ENCODE measurements at regions not wholly inside any gene's neighbourhood (a gene's known extent, or its start where the extent isn't known, plus 50 kb on each side); places are given as distances from the start of the nearest gene placed in this dataset.
"Not testable (repeated sequence)": the region's sequence is repeated elsewhere in the genome, so short reads cannot be mapped to it uniquely, and the experiment has no call there.

DNA sequence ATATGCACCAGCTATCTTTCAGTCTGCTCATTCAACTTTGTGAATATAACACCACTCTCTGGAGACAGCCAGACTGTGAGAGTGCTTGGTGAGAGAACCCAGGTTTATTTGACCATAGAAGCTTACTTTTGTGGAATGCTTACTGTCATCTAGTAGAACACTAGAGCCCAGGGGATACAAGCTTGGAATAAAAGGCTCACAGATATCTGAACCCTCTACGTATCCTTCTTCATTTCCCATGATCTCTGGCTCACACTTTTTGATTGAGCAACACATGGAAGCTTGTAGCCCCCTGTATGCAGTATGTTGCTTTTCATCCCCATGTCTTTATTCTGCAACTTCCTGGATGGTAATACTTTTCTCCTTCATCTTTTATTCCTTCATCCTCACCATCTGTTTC lies 835.3 kb upstream of the CITED2 start:
- no peak for DNase-seq (ENCODE audit: low read depth, low spot score)

DNA sequence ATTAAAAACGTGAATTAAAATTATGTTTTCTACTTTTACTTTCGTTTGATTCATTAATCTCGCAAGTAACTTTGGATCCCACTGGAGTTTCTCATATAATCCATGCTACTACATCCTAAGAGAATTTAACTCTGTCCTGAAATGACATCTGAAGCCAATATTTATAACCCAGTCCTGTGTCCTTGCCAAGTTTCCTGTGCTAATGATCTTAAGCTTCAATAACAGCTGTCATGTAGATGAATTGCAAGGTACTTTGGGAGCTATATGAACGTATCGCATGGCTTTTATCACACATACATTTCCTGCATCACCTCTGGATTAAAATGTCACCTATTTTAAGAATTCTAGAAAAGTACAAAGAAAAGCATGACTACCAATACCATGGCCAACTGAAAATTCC lies 833.8 kb upstream of the CITED2 start:
- no peak for DNase-seq (ENCODE audit: low read depth, low spot score)

DNA sequence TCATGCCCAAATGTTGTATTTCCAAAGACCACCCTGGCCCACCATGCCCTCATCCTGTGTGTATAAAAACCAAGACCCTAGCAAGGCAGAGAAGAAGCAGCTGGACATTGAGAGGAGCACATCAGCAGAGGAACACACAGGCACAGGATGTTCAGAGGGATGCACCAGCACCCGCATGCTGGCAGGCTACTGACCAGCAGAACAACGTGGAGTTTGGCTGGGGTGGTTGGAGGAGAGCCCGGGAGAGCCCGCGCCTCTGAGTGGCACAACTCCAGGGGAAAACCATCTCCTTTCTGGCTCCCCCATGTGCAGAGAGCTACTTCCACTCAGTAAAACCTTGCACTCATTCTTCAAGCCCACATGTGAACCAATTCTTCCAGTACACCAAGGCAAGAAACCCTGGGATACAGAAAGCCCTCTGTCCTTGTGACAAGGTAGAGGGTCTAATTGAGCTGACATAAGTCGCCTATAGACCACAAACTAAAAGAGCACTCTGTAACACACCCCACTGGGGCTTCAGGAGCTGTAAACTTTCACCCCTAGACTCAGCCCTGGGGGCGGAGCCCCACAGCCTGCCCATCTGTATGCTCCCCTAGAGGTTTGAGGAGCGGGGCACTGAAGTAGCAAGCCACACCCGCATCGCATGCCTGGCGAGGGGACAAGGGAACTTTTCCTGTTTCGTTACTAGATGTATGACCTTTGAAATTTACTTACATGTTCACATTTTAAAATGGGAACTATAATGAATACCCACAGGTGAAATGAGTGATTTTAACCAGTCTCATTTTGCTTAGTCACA lies 831.5 kb upstream of the CITED2 start:
- DNase-seq (ENCODE audit: low read depth, low spot score): no peak

DNA sequence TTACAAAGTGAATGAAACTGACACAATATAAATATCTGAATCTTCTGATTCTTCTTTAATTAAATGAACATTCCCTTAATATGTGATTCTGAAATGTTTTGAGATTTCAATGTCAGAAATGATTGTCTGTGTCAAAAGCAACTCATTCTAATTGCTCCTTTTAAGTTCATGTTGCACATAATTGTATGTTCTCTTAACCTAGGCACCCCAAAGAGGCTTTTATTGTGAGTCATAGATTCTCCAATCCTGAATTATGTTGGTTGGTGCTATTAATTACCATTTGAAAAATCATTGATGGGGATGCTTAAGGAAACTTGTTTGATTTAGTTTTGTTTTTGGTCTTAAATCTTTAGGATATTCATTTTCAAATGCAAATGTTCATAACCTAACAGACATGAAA lies 829.7 kb upstream of the CITED2 start:
- no peak for DNase-seq (ENCODE audit: low read depth, low spot score)

GRCh38 chr6:140203661-140204147 lies 829.3 kb upstream of the CITED2 start:
- DNase-seq (ENCODE audit: low read depth, low spot score): peak; percentile 41

- DNase-seq (ENCODE audit: low read depth, low spot score): peak; percentile 57
Observed at GRCh38 chr6:140202964-140203515, 828.6 kb upstream of the CITED2 start.

GRCh38 chr6:140201787-140202458 lies 827.5 kb upstream of the CITED2 start:
- DNase-seq (ENCODE audit: low read depth, low spot score): no peak

DNA sequence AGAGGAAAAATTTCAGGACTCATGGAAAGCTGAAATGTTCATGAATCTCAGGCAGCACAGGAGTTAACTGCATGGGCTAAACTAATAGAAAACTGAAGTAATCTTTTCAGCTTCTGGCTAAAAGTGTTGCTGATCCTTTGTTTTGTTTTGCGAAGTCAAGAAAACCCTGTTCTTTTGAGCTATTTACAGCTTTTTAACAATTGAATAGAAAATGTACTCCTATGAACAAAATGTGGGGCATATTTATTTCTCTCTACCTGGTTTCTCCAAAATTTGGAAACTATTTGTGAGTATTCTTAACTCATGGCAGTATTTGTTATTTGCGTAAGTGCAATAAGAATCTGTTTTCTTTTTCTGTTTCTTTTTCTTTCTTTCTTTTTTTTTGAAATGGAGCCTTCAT lies 818.8 kb upstream of the CITED2 start:
- DNase-seq (ENCODE audit: low read depth, low spot score): no peak

- no peak for DNase-seq (ENCODE audit: low read depth, low spot score)
Observed at GRCh38 chr6:140192018-140192417, 817.6 kb upstream of the CITED2 start.

DNA sequence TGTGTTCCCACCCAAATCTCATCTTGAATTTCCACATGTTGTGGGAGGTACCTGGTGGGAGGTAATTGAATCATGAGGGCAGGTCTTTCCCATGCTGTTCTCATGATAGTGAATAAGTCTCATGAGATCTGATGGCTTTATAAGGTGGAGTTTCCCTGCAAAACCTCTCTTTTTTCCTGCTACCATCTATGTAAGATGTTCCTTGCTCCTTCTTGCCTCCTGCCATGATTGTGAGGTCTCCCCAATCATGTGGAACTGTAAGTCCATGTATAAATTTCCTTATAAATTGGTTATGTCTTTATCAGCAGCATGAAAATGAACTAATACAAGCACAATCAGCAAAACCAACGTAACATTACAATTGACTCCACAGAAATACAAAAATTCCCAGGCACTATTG lies 814.8 kb upstream of the CITED2 start:
- DNase-seq (ENCODE audit: low read depth, low spot score): not testable (repeated sequence)

- no peak for DNase-seq (ENCODE audit: low read depth, low spot score)
Observed at GRCh38 chr6:140185991-140186390, 811.5 kb upstream of the CITED2 start.

- no peak for DNase-seq (ENCODE audit: low read depth, low spot score)
Observed at GRCh38 chr6:140183881-140184280, 809.4 kb upstream of the CITED2 start.

DNA sequence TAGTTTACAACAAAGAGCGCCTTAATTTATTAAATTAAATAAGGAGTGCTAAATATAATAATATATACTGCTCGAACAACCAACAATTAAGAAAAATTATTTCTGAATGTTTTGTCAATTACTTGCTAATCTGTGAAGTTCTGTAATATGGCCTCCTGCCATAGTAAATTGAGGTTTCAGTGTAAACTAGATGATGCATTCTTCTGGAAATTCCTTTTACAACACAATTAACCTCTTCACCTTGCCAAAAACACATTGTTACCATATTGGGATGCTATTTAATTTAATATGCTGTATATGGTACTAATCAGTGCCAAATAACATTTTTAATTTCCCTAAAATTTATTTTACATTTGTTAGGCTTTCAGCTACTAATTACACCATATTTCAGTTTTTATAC lies 808.4 kb upstream of the CITED2 start:
- no peak for DNase-seq (ENCODE audit: low read depth, low spot score)

- no peak for DNase-seq (ENCODE audit: low read depth, low spot score)
Observed at GRCh38 chr6:140181876-140182275, 807.4 kb upstream of the CITED2 start.

DNA sequence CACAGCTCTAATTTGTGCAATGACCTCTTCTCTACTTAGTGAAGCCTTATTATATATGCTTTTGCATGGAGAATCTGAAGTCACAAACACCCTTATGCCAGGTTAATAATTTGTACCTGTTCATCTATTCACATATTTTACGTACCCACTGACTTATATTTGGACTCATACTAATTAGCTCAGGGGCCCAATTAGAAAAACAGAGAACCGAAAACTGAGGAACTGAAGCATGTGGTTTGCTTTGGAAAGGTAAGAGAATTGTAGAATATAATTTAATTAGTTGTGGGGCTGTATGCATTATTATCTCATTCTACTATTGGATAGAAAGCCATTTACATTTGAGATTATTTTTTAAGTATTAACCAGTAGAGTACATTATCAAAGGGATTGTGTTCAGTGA lies 805.9 kb upstream of the CITED2 start:
- DNase-seq (ENCODE audit: low read depth, low spot score): no peak

DNA sequence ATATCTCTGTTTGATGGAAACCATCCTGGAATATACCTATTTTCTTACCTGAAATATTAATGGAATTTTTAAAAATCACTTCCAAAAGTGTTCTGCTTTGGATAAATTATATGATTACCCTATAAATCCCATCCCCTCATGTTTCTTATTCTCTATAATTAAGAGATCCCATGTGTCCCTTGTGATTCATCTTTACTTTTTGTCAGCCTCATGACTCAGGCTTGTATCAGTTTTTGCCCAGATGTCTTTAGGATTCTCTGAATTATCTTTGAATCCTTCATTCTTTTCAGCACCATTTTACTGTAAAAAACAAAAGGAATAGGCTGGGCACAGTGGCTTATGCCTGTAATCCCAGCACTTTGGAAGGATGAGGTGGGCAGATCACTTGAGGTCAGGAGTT lies 804.5 kb upstream of the CITED2 start:
- no peak for DNase-seq (ENCODE audit: low read depth, low spot score)

GRCh38 chr6:140178520-140178919 lies 804.1 kb upstream of the CITED2 start:
- DNase-seq (ENCODE audit: low read depth, low spot score): no peak

- no peak for DNase-seq (ENCODE audit: low read depth, low spot score)
Observed at GRCh38 chr6:140176306-140176705, 801.9 kb upstream of the CITED2 start.

DNA sequence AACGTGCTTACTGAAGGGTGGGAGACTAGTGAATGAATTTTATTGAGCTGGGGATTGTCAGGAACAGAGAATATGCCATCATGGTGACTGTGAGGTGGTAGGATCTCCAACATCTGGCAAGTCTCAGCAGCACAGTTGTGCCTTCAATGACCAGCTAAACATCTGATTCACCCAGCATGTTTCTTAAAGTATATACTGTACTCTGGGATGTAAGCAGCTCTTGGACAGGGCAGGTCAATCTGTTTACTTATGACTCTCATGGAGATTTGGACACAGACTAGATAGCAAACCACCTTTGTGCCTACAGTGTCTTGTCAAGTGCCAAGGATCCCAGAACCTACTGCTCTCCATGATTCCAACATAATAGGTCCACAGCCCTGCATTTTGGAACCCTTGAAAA lies 801.0 kb upstream of the CITED2 start:
- no peak for DNase-seq (ENCODE audit: low read depth, low spot score)

DNA sequence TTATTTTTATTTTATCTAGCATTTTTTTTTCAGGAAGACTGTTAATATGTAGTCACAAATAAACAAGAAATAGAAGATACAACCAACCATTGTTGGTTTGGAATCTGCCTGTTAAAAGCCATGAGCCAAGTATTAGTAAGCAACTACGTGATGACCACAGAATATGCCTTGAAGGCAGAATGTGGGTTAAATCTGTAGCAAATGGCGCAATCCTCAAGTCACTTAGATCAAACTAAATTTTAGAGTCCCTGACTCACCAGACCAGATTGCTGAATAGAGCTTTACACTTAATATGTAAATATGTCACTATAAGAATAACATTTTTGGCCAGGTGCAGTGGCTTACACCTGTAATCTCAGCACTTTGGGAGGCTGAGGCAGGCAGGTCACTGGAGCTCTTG lies 800.1 kb upstream of the CITED2 start:
- no peak for DNase-seq (ENCODE audit: low read depth, low spot score)

DNA sequence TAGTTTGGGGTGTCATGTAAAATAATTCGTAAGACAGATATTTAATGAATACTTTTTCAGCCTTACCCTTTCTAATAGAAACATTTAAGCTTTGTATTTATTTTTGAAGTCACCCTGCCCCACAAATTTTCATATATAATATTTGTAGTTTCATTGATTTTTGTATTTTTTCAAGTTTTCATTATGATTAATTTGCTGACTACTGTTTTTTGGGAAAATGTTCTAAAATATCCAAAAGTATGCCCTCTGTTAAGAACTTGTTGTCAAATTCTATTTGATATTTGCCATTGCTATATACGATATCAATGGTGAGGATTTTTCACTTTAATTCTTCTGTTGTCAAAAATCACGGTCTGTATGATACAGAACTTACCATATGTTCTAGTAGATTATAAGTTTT lies 793.9 kb upstream of the CITED2 start:
- no peak for DNase-seq (ENCODE audit: low read depth, low spot score)

DNA sequence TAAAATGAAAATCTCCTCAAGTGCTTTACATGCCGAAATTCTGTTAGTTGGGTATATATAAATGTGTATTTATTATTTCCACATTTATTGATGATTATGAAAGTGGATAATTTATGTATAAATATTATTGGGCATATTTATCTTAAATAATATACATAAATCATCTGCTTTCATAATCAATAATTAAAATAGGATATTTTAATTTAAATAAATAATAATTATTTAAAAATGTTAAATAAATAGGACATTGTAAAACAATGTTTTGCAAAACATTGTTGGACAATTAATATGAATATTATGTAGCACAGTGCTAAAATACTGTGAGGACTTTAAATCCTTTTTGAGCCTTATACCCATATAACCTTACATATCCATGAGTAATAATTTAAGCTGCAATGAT lies 786.5 kb upstream of the CITED2 start:
- DNase-seq (ENCODE audit: low read depth, low spot score): no peak

GRCh38 chr6:140160494-140160893 lies 786.0 kb upstream of the CITED2 start:
- DNase-seq (ENCODE audit: low read depth, low spot score): no peak

Measured in pulmonary artery endothelial cell (primary cell).